Gastrocnemius medialis (tissue), 4 donors: ENCODE measurements at regions not wholly inside any gene's neighbourhood (a gene's known extent, or its start where the extent isn't known, plus 50 kb on each side); places are given as distances from the start of the nearest gene placed in this dataset.
"Not testable (repeated sequence)": the region's sequence is repeated elsewhere in the genome, so short reads cannot be mapped to it uniquely, and the experiment has no call there.

Experiments used
- ATAC-seq, 2 donors: fragments of 150-250 bp; one replicate each; pipeline ENCODE4 v1.9.1; 2016
- DNase-seq, 2 donors: peaks; one replicate each; pipeline ENCODE4 v3.0.0-alpha.2; 2019
- H3K27ac ChIP-seq, 4 donors: fragments of 200-600 bp; sonication (generic); 1 replicate in 1 of 4; 2 replicates in 3 of 4; pipeline ENCODE4 v1.5.1; 2016 to 2018; ENCODE audit warnings: mild to moderate bottlenecking in 2 of 4, moderate library complexity in 1 of 4
- H3K27me3 ChIP-seq, 3 donors: fragments of 200-600 bp; sonication (generic) in 2 of 3; 1 replicate in 1 of 3; 2 replicates in 2 of 3; pipeline versions ENCODE4 v1.5.1 to v1.6.0; 2016 to 2019; ENCODE audit warnings: mild to moderate bottlenecking in 1 of 3, moderate library complexity in 1 of 3
- H3K36me3 ChIP-seq, 2 donors: fragments of 200-600 bp; sonication (generic) in 1 of 2; one replicate each; pipeline ENCODE4 v1.5.1; 2017 to 2018
- H3K4me1 ChIP-seq, 2 donors: fragments of 200-600 bp; sonication (generic) in 1 of 2; one replicate each; pipeline ENCODE4 v1.5.1; 2016 to 2017; ENCODE audit warnings: mild to moderate bottlenecking in 2 of 2
- H3K4me3 ChIP-seq, 4 donors: fragments of 200-600 bp; sonication (generic) in 3 of 4; 1 replicate in 1 of 4; 2 replicates in 3 of 4; pipeline ENCODE4 v1.5.1; 2016 to 2019; ENCODE audit warnings: mild to moderate bottlenecking in 2 of 4
- H3K9me3 ChIP-seq, 3 donors: fragments of 200-600 bp; sonication (generic) in 2 of 3; 1 replicate in 1 of 3; 2 replicates in 2 of 3; pipeline ENCODE4 v1.5.1; 2016 to 2019
- CTCF ChIP-seq, 5 experiments: fragments of 450-650 bp in 3 of 5; fragments of 200-600 bp in 2 of 5; sonication (generic) in 2 of 5; IDR thresholded peaks in 4 of 5; conservative IDR thresholded peaks in 1 of 5; 1 replicate in 4 of 5; 2 replicates in 1 of 5; pipeline ENCODE4 v1.5.1; 2016 to 2019; ENCODE audit warnings: antibody characterized with exemption in 5 of 5, mild to moderate bottlenecking in 3 of 5, moderate library complexity in 3 of 5
- POLR2A ChIP-seq, 2 donors: fragments of 450-650 bp; IDR thresholded peaks; one replicate each; pipeline ENCODE4 v1.6.1; 2017; ENCODE audit warnings: antibody characterized with exemption in 2 of 2, mild to moderate bottlenecking in 2 of 2, moderate library complexity in 2 of 2
- in situ Hi-C, 4 donors: fragments of 200-750 bp; cut with MboI; loops; one replicate each; pipeline versions ENCODE4 v1.15.0 to v1.8.0; 2017; ENCODE audit warnings: low sequenced_read_pairs in 4 of 4
- intact Hi-C: fragments of 100-400 bp; cut with DNase I; formaldehyde crosslinking; loops from one replicate; pipeline ENCODE4 v1.15.1; 2023; ENCODE audit warnings: low total_unique reads

- Histone ChIP-seq H3K27me3 (no peaks in the 10 kb centered on the region), H3K4me1 (no peaks in the 10 kb centered on the region), H3K9me3 (no peaks in the 10 kb centered on the region), H3K4me3 (no peak overlapping the region), H3K36me3 (no peaks in the 10 kb centered on the region), H3K27ac (no peak overlapping the region)
- intact Hi-C loops = no loop called here
- no peak for TF ChIP-seq CTCF (IDR thresholded peaks at IDR 0.05 in 4 of 5, conservative IDR thresholded peaks at IDR 0.05 in 1 of 5)
- no peak for TF ChIP-seq POLR2A (IDR thresholded peaks at IDR 0.05)
- in situ Hi-C loops = no loop called here
- ATAC-seq (no peak), DNase-seq (no peak)
These were observed 62.9 kb upstream of the TMPRSS2 start for GRCh38 chr21:41570791-41571355.

GRCh38 chr21:41568606-41569385 is 60.8 kb upstream of the TMPRSS2 start:
- peaks cover 0 to 3% (median 0%) of the 10 kb centered on the region in 3 donors for H3K27me3 ChIP-seq
- no peaks in the 10 kb centered on the region for H3K9me3 ChIP-seq
- intact Hi-C loops (no loop called here), in situ Hi-C loops (no loop called here)
- ATAC-seq (no peak), DNase-seq (no peak)
- no peak overlapping the region for H3K27ac ChIP-seq
- H3K36me3 ChIP-seq = no peaks in the 10 kb centered on the region
- no peaks in the 10 kb centered on the region for H3K4me1 ChIP-seq
- no peak overlapping the region for H3K4me3 ChIP-seq
- TF ChIP-seq POLR2A (IDR thresholded peaks at IDR 0.05) = no peak
- TF ChIP-seq CTCF (IDR thresholded peaks at IDR 0.05 in 4 of 5, conservative IDR thresholded peaks at IDR 0.05 in 1 of 5) = no peak

GRCh38 chr21:41567901-41568510 is 60.0 kb upstream of the TMPRSS2 start:
- in situ Hi-C loops = no loop called here
- no peak overlapping the region for H3K4me3 ChIP-seq
- H3K27me3 ChIP-seq = peaks cover 0 to 4% (median 0%) of the 10 kb centered on the region in 3 donors
- ATAC-seq (no peak), DNase-seq (no peak)
- TF ChIP-seq CTCF (IDR thresholded peaks at IDR 0.05 in 4 of 5, conservative IDR thresholded peaks at IDR 0.05 in 1 of 5) = no peak
- no peak for TF ChIP-seq POLR2A (IDR thresholded peaks at IDR 0.05)
- no peak overlapping the region for H3K27ac ChIP-seq
- intact Hi-C loops = no loop called here
- H3K9me3 ChIP-seq = no peaks in the 10 kb centered on the region
- H3K4me1 ChIP-seq = no peaks in the 10 kb centered on the region
- no peaks in the 10 kb centered on the region for H3K36me3 ChIP-seq

- intact Hi-C loops, H3K9me3 ChIP-seq, H3K4me3 ChIP-seq, in situ Hi-C loops, ATAC-seq, H3K4me1 ChIP-seq, H3K36me3 ChIP-seq, DNase-seq, H3K27me3 ChIP-seq, H3K27ac ChIP-seq: not testable (repeated sequence)
These were observed 59.3 kb upstream of the TMPRSS2 start for GRCh38 chr21:41567237-41567636.

- H3K36me3 ChIP-seq = no peaks in the 10 kb centered on the region
- no peak for DNase-seq
- peaks cover 0 to 8% (median 0%) of the 10 kb centered on the region in 3 donors for H3K27me3 ChIP-seq
- intact Hi-C loops = no loop called here
- TF ChIP-seq POLR2A (IDR thresholded peaks at IDR 0.05) (no peak), CTCF (IDR thresholded peaks at IDR 0.05 in 4 of 5, conservative IDR thresholded peaks at IDR 0.05 in 1 of 5) (no peak)
- in situ Hi-C loops = no loop called here
- H3K27ac ChIP-seq = no peak overlapping the region
- no peak overlapping the region for H3K4me3 ChIP-seq
- no peaks in the 10 kb centered on the region for H3K4me1 ChIP-seq
- H3K9me3 ChIP-seq = no peaks in the 10 kb centered on the region
- no peak for ATAC-seq
These were observed 58.6 kb upstream of the TMPRSS2 start for GRCh38 chr21:41566500-41567014.
